ENCODE measurements at regions not wholly inside any gene's neighbourhood (a gene's known extent, or its start where the extent isn't known, plus 50 kb on each side); places are given as distances from the start of the nearest gene placed in this dataset.

DNA sequence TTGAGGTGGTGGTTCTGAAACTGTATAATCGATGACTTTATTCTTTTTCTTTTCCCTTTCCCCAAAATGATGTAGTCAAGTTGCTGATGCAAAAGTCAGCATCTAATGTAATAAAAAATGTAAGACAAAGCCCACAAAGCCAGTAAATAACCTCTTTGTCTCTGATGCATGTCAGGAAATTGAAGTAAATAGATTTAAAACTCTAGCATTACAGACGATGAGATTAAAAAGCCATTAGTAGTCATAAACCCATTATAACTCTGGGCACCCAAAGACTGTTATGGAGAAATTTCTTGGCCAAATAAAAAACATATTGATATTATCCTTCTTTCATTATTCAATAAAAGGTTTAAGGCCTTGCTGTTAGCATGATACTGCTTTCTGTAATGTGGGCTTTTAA is 548.7 kb downstream of the TUSC1 start:
- peak; percentile 55 for TF ChIP-seq GATA2 (CRISPR knock-in tag; IDR thresholded peaks at IDR 0.05)
- peak in 1 of 2 experiments; percentile 72; a peak in 1 of 4 replicates for TF ChIP-seq EP300 (IDR thresholded peaks at IDR 0.05; ENCODE audit: borderline replicate concordance in 1 of 2, low read depth in 1 of 2, low read length in 1 of 2)
- TF ChIP-seq, protein P1, sequence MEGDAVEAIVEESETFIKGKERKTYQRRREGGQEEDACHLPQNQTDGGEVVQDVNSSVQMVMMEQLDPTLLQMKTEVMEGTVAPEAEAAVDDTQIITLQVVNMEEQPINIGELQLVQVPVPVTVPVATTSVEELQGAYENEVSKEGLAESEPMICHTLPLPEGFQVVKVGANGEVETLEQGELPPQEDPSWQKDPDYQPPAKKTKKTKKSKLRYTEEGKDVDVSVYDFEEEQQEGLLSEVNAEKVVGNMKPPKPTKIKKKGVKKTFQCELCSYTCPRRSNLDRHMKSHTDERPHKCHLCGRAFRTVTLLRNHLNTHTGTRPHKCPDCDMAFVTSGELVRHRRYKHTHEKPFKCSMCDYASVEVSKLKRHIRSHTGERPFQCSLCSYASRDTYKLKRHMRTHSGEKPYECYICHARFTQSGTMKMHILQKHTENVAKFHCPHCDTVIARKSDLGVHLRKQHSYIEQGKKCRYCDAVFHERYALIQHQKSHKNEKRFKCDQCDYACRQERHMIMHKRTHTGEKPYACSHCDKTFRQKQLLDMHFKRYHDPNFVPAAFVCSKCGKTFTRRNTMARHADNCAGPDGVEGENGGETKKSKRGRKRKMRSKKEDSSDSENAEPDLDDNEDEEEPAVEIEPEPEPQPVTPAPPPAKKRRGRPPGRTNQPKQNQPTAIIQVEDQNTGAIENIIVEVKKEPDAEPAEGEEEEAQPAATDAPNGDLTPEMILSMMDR (IDR thresholded peaks at IDR 0.05): no peak
- no peak for TF ChIP-seq POLR2AphosphoS5 (IDR thresholded peaks at IDR 0.05; ENCODE audit: low read depth, low read length)
- peak; percentile 63; the same call in 1 of the 2 replicates for TF ChIP-seq RCOR1 (IDR thresholded peaks at IDR 0.05; ENCODE audit: low read length)
- TF ChIP-seq TEAD4 (IDR thresholded peaks at IDR 0.05; ENCODE audit: borderline replicate concordance, insufficient read depth): no peak
- no peak for TF ChIP-seq USF2 (IDR thresholded peaks at IDR 0.05; ENCODE audit: borderline replicate concordance, low read depth, low read length)
- no peak for TF ChIP-seq YY1 (IDR thresholded peaks at IDR 0.05; ENCODE audit: low read depth)
- TF ChIP-seq, protein P2, sequence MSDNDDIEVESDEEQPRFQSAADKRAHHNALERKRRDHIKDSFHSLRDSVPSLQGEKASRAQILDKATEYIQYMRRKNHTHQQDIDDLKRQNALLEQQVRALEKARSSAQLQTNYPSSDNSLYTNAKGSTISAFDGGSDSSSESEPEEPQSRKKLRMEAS (IDR thresholded peaks at IDR 0.05; ENCODE audit: low read depth): no peak
- TF ChIP-seq MXI1 (IDR thresholded peaks at IDR 0.05; ENCODE audit: low read depth, low read length): no peak
- no peak for TF ChIP-seq SMC3 (IDR thresholded peaks at IDR 0.05; ENCODE audit: low read depth, low read length)
- peak; percentile 3; the same call in 1 of the 2 replicates for TF ChIP-seq RAD21 (IDR thresholded peaks at IDR 0.05; ENCODE audit: low read length)
